ENCODE measurements at regions not wholly inside any gene's neighbourhood (a gene's known extent, or its start where the extent isn't known, plus 50 kb on each side); places are given as distances from the start of the nearest gene placed in this dataset.
A peak's percentile ranks its signal among the peaks of the same experiment; 100 is the strongest.

DNA sequence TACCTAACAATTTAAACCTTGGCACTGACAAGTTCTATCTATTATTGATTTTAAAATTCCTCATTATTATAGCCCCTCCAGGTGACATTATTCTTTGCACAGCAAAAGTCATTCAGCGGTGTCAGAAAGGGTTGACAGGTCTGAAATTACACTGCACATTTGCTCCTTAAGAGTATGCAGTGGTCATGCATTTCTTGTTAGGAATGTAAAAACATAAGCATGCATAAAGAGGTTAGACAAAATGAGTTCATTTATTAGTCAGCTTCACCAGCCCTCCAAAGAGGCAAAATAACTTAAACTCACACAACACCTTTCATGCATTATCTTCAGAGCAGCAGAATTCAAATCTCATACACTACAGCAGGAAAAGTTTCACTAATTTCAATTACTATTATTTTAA lies 158.8 kb downstream of the HNRNPD start:
- no peak for TF ChIP-seq POLR2A (IDR thresholded peaks at IDR 0.05)
- TF ChIP-seq, protein P1, sequence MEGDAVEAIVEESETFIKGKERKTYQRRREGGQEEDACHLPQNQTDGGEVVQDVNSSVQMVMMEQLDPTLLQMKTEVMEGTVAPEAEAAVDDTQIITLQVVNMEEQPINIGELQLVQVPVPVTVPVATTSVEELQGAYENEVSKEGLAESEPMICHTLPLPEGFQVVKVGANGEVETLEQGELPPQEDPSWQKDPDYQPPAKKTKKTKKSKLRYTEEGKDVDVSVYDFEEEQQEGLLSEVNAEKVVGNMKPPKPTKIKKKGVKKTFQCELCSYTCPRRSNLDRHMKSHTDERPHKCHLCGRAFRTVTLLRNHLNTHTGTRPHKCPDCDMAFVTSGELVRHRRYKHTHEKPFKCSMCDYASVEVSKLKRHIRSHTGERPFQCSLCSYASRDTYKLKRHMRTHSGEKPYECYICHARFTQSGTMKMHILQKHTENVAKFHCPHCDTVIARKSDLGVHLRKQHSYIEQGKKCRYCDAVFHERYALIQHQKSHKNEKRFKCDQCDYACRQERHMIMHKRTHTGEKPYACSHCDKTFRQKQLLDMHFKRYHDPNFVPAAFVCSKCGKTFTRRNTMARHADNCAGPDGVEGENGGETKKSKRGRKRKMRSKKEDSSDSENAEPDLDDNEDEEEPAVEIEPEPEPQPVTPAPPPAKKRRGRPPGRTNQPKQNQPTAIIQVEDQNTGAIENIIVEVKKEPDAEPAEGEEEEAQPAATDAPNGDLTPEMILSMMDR (IDR thresholded peaks at IDR 0.05) = no peak
- no peak for TF ChIP-seq POLR2AphosphoS5 (IDR thresholded peaks at IDR 0.05)
- no peak for TF ChIP-seq EP300 (IDR thresholded peaks at IDR 0.05)
- intact Hi-C loops (cut with DNase I; ENCODE audit: low total_unique reads) = no loop called here
- Histone ChIP-seq H3K9me3 (no peaks in the 10 kb centered on the region), H3K4me1 (no peaks in the 10 kb centered on the region), H3K4me3 (no peak overlapping the region), H3K27ac (no peak overlapping the region), H3K36me3 (no peaks in the 10 kb centered on the region), H3K27me3 (no peaks in the 10 kb centered on the region)
- DNase-seq = no peak
- 92 to 100% (median 95%) methylated on average over 1 of the region's 1 CpG for WGBS, 5 donors

DNA sequence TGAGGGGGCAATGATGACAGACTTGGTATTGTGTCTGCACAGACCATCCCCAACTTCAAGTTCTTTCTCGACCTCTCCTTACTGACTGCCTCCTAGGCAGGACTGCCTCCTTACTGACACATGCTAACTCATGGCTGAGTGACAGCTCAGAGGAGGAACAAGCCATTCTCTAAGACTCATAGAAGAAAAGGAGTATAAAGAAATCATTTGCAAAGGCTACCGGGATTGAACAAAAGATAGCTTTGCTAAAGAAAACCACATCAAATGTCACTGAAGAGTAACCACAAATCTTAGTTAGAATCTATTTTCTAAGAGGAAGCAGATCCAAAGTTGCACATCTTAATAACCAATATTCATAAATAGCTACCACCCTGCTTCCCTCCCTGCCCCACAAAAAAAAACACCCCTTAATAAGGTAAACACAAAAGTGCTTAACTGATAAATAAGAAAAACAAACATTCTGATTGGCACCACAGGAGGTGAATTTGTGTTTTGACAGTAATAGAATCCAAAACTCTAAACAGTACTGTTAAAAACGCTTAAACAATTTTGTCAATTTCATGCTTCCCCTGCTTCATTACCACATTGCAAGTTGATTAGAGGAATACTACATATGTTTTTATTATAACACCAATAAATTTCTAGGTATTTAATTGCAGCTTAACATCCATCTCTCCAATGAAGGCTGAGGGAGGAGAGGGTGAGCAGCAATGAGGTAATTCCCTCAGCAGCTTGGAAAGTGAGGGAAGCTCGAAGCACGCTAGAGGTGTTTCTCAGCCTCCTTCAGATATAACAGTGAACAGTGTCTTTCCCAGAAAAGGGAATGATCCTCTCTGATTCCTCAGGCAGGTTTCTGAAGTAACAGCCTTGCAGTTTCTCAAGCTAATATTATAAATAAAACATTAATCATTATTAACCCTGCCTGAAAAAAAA lies 160.0 kb downstream of the HNRNPD start:
- Histone ChIP-seq H3K27ac (no peak overlapping the region), H3K4me3 (no peak overlapping the region), H3K36me3 (no peaks in the 10 kb centered on the region), H3K4me1 (no peaks in the 10 kb centered on the region), H3K27me3 (no peaks in the 10 kb centered on the region), H3K9me3 (no peaks in the 10 kb centered on the region)
- no peak for TF ChIP-seq EP300 (IDR thresholded peaks at IDR 0.05)
- no peak for TF ChIP-seq POLR2A (IDR thresholded peaks at IDR 0.05)
- TF ChIP-seq POLR2AphosphoS5 (IDR thresholded peaks at IDR 0.05) = no peak
- TF ChIP-seq, protein P1 (IDR thresholded peaks at IDR 0.05) = no peak
- no peak for DNase-seq
- intact Hi-C loops (cut with DNase I; ENCODE audit: low total_unique reads) = no loop called here
- 41 to 57% (median 46%) methylated on average over 5 of the region's 5 CpGs for WGBS, 5 donors

DNA sequence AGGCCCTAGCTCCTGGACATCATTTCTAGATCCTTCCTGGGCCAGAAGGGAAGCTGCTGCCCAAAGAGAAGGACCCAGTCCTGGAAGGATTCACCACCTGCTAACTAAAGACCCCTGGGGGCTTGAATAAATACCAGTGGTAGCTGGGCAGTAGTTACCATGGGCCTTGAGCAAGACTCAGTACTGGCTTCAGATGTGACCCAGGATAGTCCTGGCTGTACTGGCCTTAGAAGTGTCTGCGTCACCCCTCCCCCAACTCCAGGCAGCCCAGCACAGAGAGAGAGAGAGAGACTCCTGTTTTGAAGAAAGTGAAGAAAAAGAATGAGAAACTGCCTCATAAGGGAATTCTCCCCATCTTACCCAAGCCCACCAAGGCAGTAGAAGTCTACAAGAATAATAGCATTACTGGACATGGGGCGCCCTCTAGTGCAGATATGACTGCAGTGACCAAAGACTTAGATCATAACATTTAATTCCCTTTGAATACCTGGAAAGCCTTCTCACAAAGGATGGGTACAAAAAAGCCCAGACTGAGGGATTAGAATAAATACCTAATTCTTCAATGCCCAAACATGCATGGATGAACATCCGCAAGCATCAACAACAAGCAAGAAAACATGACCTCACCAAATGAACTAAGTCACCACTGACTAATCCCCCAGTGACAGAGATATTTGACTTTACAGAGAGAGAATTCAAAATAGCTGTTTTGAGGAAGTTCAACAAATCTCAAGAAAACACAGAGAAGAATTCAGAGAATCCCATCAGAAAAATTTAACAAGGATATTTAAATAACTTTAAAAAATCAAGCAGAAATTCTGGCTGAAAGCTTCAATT lies 171.8 kb downstream of the HNRNPD start:
- TF ChIP-seq, protein P1 (IDR thresholded peaks at IDR 0.05) = peak in 4 of 7 experiments; percentile 18 to 47 (median 37)
- TF ChIP-seq POLR2AphosphoS5 (IDR thresholded peaks at IDR 0.05) = no peak
- intact Hi-C loops (cut with DNase I; ENCODE audit: low total_unique reads) = loop anchor here (10.0 kb wide), 1 partner anchor 797 kb away; no protein-coding TSS in a partner anchor
- 57 to 65% (median 63%) methylated on average over 3 of the region's 3 CpGs for WGBS, 5 donors
- Histone ChIP-seq H3K4me3 (no peak overlapping the region), H3K4me1 (no peaks in the 10 kb centered on the region), H3K9me3 (peaks cover 0 to 7% (median 0%) of the 10 kb centered on the region in 4 donors), H3K36me3 (no peaks in the 10 kb centered on the region), H3K27me3 (no peaks in the 10 kb centered on the region), H3K27ac (no peak overlapping the region)
- peak; percentile 54 to 60 for DNase-seq

DNA sequence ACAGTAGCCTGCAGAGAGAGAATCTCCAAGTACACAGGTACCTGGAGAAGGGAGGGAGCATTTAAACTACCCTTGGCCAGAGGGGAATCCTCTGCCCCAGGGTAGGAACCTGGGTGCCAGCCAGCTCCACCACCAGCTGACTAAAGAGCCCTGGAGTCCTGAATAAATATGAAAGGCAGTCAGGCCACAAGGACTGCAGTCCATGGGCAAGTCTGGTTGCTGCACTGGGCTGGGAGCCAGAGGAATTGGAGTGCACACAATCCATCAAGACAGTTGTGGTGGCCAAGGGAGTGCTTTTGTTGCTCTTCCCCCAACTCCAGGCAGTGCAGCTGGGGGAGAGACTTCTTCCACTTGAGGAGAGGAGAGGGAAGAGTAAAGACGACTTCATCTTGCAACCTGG lies 172.5 kb downstream of the HNRNPD start:
- DNase-seq = peak; percentile 32 to 42

More for the DNA sequence above, 172.5 kb downstream of the HNRNPD start:
- 56 to 93% (median 80%) methylated on average over 1 of the region's 1 CpG for WGBS, 5 donors
- Histone ChIP-seq H3K4me3 (no peak overlapping the region), H3K9me3 (peaks cover 0 to 5% (median 0%) of the 10 kb centered on the region in 4 donors), H3K4me1 (no peaks in the 10 kb centered on the region), H3K27me3 (no peaks in the 10 kb centered on the region), H3K27ac (no peak overlapping the region), H3K36me3 (no peaks in the 10 kb centered on the region)
- no peak for TF ChIP-seq EP300 (IDR thresholded peaks at IDR 0.05)
- no peak for TF ChIP-seq POLR2AphosphoS5 (IDR thresholded peaks at IDR 0.05)
- TF ChIP-seq POLR2A (IDR thresholded peaks at IDR 0.05) = no peak
- TF ChIP-seq, protein P1 (IDR thresholded peaks at IDR 0.05) = no peak
- intact Hi-C loops (cut with DNase I; ENCODE audit: low total_unique reads) = loop anchor here (10.0 kb wide), 1 partner anchor 797 kb away; no protein-coding TSS in a partner anchor
